GM18951 (cell line): ENCODE measurements at regions not wholly inside any gene's neighbourhood (a gene's known extent, or its start where the extent isn't known, plus 50 kb on each side); places are given as distances from the start of the nearest gene placed in this dataset.

ENCODE experiments used
- POLR2A ChIP-seq: IDR thresholded peaks from 4 replicates; pipeline ENCODE4 v1.6.1; 2011; ENCODE audit warnings: mild to moderate bottlenecking; ENCODE audit not compliant: insufficient read length, insufficient read depth; ENCODE audit errors: extremely low read depth
- in situ Hi-C: fragments of 300-500 bp; cut with MboI; formaldehyde crosslinking; loops from one replicate; pipeline ENCODE4 v1.12.0; 2022; ENCODE audit warnings: low sequenced_read_pairs, mixed read lengths, inconsistent platforms; ENCODE audit not compliant: unreplicated experiment

DNA sequence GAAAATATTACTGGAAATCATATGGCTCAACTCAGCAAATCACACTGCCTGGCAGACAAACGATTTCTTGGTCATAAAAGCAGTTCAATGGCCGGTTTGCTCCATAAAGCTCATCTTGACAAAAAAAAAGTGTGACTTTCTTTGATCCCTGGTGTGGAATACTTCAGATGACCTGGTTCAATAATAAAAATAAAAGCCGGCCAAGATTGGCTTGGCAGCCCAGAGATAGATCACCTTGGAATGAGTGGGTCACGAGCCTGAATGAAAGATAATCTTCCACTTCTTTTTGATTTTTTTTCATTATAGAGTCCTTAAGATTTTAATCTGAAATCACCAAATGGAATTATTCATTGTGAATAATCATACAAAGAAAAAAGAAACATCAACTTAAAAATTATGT lies 445.3 kb upstream of the CITED2 start:
- in situ Hi-C loops: no loop called here
- TF ChIP-seq POLR2A: no peak

DNA sequence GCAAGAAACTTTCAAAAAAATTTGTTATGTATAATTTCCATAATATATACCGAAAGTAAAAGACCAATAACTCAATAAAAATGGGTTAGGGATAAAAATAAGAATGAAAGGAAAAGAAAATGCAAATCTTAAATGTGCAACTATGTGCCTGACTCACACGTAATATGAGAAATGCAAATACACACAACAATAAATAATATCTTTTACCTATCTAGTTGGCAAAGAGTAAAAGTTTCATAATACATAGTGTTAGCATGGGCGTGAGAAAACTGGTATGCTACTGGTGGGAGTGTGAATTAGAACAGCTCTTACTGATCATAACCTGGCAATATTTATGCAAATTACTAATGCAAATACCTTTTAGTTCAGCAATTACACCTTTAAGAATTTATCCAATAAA lies 438.5 kb upstream of the CITED2 start:
- in situ Hi-C loops: no loop called here
- TF ChIP-seq POLR2A: no peak

DNA sequence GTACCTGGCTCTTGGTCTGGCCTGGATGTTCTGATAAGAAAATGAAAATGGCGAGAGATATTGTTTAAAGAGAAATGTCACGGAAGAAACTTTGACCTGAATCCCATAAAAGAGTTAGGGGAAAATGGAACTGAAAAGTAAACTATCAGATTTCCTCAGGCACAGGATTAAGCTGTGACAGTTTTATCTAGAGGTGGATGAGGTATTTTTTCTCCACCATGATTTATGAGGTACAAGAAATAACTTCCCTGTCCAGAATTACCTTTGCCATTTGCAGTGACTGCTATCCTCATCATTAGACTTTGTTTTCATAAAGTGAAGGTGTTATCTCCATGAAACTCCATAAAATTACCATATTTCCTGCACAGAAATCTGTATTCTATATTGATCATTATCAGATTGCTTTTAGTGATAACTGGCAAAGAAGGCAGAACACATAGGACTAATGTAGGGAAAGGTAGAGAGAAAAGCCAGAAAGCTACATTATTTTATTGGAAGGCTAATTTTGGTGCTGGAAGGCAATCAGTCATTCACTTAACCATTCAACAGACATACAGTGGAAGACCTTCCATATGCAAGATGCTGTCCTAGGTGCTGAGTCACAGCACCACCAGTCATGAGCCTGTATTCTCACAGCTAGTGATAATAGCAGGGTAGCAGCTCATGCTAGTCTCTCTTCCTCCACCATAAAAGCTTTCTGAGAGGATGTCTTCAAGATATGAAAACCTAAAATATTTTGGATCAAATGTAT lies 427.3 kb upstream of the CITED2 start:
- in situ Hi-C loops: no loop called here
- TF ChIP-seq POLR2A: no peak

- in situ Hi-C loops: no loop called here
- no peak for TF ChIP-seq POLR2A
These were observed 426.4 kb upstream of the CITED2 start for GRCh38 chr6:139800837-139801236.

DNA sequence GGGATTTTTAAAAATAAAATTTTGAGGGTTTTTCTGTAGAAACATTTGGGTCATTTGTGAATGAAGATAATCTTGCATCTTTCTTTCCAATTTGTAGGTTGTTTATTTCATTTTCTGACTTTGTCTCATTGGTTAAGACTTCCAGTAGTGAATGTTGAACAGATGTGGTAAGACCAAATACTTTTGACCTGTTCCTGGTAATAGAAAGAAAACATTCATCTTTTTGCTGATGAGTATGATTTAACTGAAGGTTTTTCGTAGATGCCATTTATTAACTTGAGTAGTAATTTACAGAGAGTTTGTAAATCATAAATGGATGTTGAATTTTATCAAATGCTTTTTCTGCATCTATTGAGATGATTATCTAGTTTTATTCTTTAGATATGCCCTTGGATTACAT lies 416.1 kb upstream of the CITED2 start:
- in situ Hi-C loops: no loop called here
- no peak for TF ChIP-seq POLR2A

GRCh38 chr6:139784222-139784769 lies 409.8 kb upstream of the CITED2 start:
- in situ Hi-C loops: no loop called here
- TF ChIP-seq POLR2A: no peak

DNA sequence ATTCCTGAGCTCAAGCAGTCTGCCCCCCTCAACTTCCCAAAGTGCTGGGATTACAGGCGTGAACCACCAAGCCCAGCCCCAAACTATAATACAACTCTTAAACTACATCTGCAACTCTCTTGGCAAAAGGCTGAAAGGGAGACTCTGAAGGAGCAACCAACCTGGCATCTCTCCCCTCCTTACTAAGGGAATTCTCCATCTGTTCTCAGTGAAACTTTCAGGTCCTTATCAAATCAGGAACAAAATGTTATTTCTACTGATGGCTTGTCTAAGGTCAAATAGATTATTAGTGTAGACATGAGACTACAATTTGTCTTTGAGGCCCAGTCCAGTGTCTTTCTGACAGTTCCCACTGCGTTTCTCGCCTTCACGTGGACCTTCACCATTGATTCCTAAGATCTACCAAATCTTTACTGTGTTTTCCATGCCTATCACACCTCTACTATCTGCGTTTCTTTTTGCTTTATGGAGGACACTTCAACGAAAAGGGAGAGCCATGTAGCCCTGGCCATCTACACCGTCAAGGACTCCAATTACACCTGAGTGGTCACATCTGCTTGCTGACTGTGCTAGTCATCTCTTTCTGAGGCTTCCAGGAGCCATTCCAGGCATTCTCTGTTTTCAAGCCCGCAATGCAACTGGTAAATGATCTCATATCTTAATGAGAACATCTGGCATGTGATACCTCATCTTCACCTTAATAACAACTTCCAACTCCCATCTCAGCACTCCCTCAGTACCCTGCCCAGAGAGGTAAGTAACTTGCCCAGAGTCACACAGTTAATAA lies 405.7 kb upstream of the CITED2 start:
- in situ Hi-C loops: no loop called here
- TF ChIP-seq POLR2A: no peak

- in situ Hi-C loops: no loop called here
- TF ChIP-seq POLR2A: no peak
These were observed 404.2 kb upstream of the CITED2 start for GRCh38 chr6:139778688-139779087.

DNA sequence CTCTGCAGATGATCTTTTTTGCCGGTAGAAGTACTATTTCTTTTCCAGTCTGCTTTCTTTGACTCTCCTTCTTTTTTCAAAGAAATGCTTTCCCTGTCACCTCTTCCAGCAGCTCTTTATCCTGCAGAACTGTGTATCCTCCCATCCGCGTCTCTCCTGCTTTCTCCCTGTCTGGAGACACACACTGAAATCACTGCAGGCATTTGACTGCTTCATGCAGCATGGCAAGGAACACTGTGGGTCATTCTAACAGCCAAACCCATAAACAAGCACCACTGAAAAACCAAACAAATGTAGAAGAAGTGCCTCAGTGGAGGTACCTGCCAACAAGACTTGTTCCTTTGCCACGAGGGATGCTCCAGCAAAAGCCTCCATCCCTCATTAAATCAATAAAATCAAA lies 403.7 kb upstream of the CITED2 start:
- in situ Hi-C loops: no loop called here

DNA sequence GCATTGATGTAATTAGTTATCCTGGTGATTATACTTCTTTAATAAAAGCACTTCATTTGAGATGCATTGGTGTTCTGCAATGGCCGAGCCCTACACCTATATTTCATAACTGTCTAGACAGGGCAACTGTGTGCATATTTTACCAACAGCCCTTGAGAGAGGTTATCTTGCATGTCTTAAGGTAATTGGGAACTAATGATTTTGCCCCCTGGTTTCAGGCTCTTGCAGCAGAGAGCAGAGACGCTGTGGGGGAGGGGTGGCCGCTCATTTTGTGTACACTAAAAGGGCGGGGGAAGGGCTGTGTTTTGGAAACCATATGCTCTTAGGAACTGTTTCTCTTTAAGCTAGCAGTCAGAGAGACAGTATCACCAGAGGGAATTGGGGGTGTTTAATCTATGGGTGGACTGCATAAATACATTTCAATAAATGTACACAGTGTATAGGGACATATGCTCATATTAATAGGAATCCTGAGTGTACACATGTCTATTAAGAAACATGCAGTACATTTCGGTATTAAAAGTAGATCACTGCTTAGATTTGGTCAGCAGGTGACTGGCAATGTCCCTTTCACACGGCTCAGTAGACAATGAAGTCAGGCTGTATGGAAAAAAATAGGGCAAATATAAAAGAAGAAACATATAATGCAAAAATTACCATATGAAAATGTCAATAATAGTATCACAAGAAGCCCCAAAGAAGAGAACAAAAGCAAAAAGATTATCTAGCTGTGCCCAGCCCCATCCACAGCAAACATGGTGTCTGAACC lies 402.9 kb upstream of the CITED2 start:
- no peak for TF ChIP-seq POLR2A
- in situ Hi-C loops: no loop called here

More for the DNA sequence above, 403.7 kb upstream of the CITED2 start:
- TF ChIP-seq POLR2A: no peak

DNA sequence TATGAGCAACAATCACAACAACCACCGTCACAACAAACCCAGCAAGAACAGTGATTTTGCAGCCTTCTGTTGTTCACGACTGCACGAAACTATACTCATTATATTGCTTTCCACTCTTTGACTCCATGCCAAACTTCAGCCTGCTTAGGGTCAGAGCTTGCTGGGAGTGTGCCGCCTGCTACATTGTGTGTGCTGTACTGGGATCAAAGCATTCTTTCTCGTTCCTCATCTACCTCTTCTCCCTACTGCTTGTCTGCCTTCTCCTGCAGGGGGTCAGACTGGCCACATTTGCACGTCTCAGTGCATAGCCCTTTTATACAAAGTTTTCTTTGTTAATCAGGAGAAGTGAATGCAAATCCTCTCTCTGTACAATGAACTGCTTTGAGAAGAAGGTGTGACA lies 401.6 kb upstream of the CITED2 start:
- in situ Hi-C loops: no loop called here

DNA sequence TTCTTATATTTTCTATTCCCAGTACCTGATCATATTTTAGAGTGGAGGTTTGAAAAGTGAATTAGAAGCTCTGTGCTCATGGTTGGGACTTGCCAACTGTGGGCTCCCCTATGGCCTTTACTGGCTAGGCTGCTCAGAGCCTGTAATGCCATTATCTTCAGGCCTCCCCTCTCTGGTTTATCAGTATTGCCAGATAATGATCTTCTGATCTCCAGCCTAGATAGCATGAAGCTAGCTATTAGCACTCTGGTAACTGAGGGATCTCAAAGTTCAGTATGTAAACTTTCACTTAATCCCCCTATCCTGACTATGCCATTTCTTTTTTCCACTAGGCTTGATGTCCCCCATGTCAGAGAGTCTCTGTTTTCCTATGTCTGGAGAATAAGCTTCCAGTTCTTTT lies 393.7 kb upstream of the CITED2 start:
- no peak for TF ChIP-seq POLR2A
- in situ Hi-C loops: no loop called here

More for the DNA sequence above, 401.6 kb upstream of the CITED2 start:
- TF ChIP-seq POLR2A: no peak

GRCh38 chr6:139766796-139767195 lies 392.3 kb upstream of the CITED2 start:
- TF ChIP-seq POLR2A: no peak
- in situ Hi-C loops: no loop called here
